GM23338 (cell line): ENCODE measurements at regions not wholly inside any gene's neighbourhood (a gene's known extent, or its start where the extent isn't known, plus 50 kb on each side); places are given as distances from the start of the nearest gene placed in this dataset.
"Not testable (repeated sequence)": the region's sequence is repeated elsewhere in the genome, so short reads cannot be mapped to it uniquely, and the experiment has no call there.

Source experiments
- ATAC-seq: fragments of 200-7000 bp; cut with Tn5 transposase; 3 replicates; pipeline ENCODE4 v1.9.1; 2020
- DNase-seq: peaks from one replicate; pipeline ENCODE4 v3.0.0-alpha.2; 2015; ENCODE audit warnings: low spot score
- H2AFZ ChIP-seq: fragments of 200-600 bp; sonication (generic); 2 replicates; pipeline ENCODE4 v1.8.0; 2016; ENCODE audit warnings: antibody characterized with exemption, mild to moderate bottlenecking, moderate library complexity
- H3F3A ChIP-seq: fragments of 200-600 bp; sonication (generic); replicated peaks from 2 replicates; pipeline ENCODE4 v1.8.0; 2017; ENCODE audit warnings: antibody characterized with exemption, mixed run types, low read depth
- H3K27ac ChIP-seq: fragments of 200-600 bp; sonication (generic); 2 replicates; pipeline ENCODE4 v1.6.1; 2016; ENCODE audit warnings: low read depth
- H3K27me3 ChIP-seq: fragments of 200-600 bp; sonication (generic); 2 replicates; pipeline ENCODE4 v1.8.0; 2016; ENCODE audit warnings: mild to moderate bottlenecking, mixed run types, moderate library complexity; ENCODE audit not compliant: insufficient read depth
- H3K36me3 ChIP-seq: fragments of 200-600 bp; sonication (generic); 2 replicates; pipeline ENCODE4 v1.8.0; 2016; ENCODE audit warnings: mild to moderate bottlenecking; ENCODE audit not compliant: insufficient read depth
- H3K4me1 ChIP-seq: fragments of 200-600 bp; sonication (generic); 2 replicates; pipeline ENCODE4 v1.8.0; 2016; ENCODE audit warnings: mild to moderate bottlenecking, moderate library complexity; ENCODE audit not compliant: insufficient read depth
- H3K4me2 ChIP-seq: fragments of 200-600 bp; sonication (generic); 2 replicates; pipeline ENCODE4 v1.7.1; 2017; ENCODE audit warnings: mixed run types
- H3K4me3 ChIP-seq: fragments of 200-600 bp; sonication (generic); 2 replicates; pipeline ENCODE4 v1.6.1; 2016; ENCODE audit warnings: mixed run types
- H3K79me2 ChIP-seq: fragments of 200-600 bp; sonication (generic); replicated peaks from 2 replicates; pipeline ENCODE4 v1.8.0; 2017; ENCODE audit warnings: mild to moderate bottlenecking; ENCODE audit not compliant: insufficient read depth
- H3K9me2 ChIP-seq: fragments of 200-600 bp; sonication (generic); 2 replicates; pipeline ENCODE4 v1.8.0; 2017; ENCODE audit not compliant: insufficient read depth
- H4K20me1 ChIP-seq: fragments of 200-600 bp; sonication (generic); replicated peaks from 2 replicates; pipeline ENCODE4 v1.8.0; 2017; ENCODE audit warnings: mild to moderate bottlenecking; ENCODE audit not compliant: insufficient read depth
- H3K27ac Mint-ChIP-seq: 2 replicates; pipeline ENCODE4 v1.8.0; 2020; ENCODE audit warnings: inconsistent platforms, mild to moderate bottlenecking, moderate library complexity, mixed read lengths
- H3K27me3 Mint-ChIP-seq: 3 replicates; pipeline ENCODE4 v1.8.0; 2022; ENCODE audit warnings: low read depth, mild to moderate bottlenecking, moderate library complexity, mixed read lengths, inconsistent platforms; ENCODE audit not compliant: insufficient read depth, poor library complexity
- H3K36me3 Mint-ChIP-seq: 3 replicates; pipeline ENCODE4 v1.8.0; 2021; ENCODE audit warnings: low read depth, mild to moderate bottlenecking, inconsistent platforms, moderate library complexity, mixed read lengths
- H3K4me1 Mint-ChIP-seq: 3 replicates; pipeline ENCODE4 v1.8.0; 2020; ENCODE audit warnings: mild to moderate bottlenecking, inconsistent platforms, mixed read lengths
- H3K4me3 Mint-ChIP-seq: 3 replicates; pipeline ENCODE4 v1.8.0; 2021; ENCODE audit warnings: moderate library complexity, mild to moderate bottlenecking, inconsistent platforms, mixed read lengths
- H3K9me3 Mint-ChIP-seq: 3 replicates; pipeline ENCODE4 v1.8.0; 2020; ENCODE audit warnings: moderate library complexity, mild to moderate bottlenecking, inconsistent platforms, mixed read lengths
- CTCF ChIP-seq, 2 experiments: fragments of 200-600 bp in 1 of 2; sonication (generic) in 1 of 2; conservative IDR thresholded peaks; 2 replicates each; pipeline versions ENCODE4 v1.5.1 to v1.6.1; 2016 to 2017; ENCODE audit warnings: antibody characterized with exemption in 2 of 2, low read depth in 2 of 2, mild to moderate bottlenecking in 2 of 2, moderate library complexity in 1 of 2
- ZNF462 ChIP-seq: fragments of 250-450 bp; sonication (Bioruptor Pico); IDR thresholded peaks from 2 replicates; pipeline ENCODE4 v1.5.0; 2020; ENCODE audit warnings: mild to moderate bottlenecking, moderate library complexity

DNA sequence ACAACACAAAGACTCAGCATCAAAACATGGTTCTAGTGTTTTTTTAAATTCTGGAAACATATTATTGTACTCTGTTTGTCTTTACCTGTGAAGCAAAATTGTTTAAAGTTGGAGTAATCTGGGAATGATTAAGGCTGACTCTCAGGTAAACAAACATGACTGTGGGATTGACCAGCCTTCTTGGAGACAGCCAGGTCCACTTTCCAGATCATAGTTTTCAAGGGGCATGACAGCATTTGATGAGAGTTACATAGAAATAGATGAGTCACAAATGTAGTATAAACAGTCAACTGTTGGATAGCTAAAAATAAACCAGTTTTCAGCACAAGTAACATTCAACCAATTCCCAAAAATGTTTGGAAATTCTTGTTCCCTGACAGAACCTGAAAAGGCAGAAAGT is 1680.9 kb downstream of the OLFM4 start (continued):
- TF ChIP-seq ZNF462 (CRISPR knock-in tag) = no peak

DNA sequence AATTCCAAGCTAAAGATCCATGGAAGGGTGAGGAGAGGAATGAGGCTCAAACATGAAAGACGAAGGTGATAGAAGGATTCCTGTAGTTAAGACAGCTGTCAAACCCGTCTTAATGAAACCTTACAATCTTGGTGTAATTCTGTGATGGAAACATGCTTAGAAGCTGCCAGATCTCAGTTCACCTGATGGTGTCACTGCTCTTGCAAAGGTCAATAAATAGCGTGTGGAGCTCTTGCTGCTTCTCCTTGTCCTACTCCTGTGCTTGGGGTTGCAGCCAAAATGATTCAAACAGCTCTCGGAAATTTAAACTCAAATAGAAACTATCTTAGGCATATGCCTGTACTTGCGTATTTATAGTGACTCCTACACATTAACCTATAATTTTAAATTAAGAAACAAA is 1705.0 kb downstream of the OLFM4 start:
- peak; percentile 98 for ATAC-seq
- H3K4me2 ChIP-seq = no peak overlapping the region
- H3K27ac Mint-ChIP-seq = no peak overlapping the region
- H3K27me3 Mint-ChIP-seq = no peaks in the 10 kb centered on the region
- H3K4me3 ChIP-seq = no peak overlapping the region
- H3K36me3 ChIP-seq = no peaks in the 10 kb centered on the region
- H2AFZ ChIP-seq = no peak overlapping the region
- no peak for TF ChIP-seq ZNF462 (CRISPR knock-in tag)
- peak; percentile 62 to 77 for TF ChIP-seq CTCF (conservative IDR thresholded peaks at IDR 0.05; ENCODE audit: low read depth in 2 of 2)
- no peaks in the 10 kb centered on the region for H3K9me2 ChIP-seq
- no peak overlapping the region for H3K27ac ChIP-seq
- no peak overlapping the region for H3K4me3 Mint-ChIP-seq
- H3K4me1 Mint-ChIP-seq = peaks cover 4% of the 10 kb centered on the region; the same call in 1 of the 3 replicates
- peaks cover 19% of the 10 kb centered on the region for H3K9me3 Mint-ChIP-seq
- no peaks in the 10 kb centered on the region for H4K20me1 ChIP-seq
- no peaks in the 10 kb centered on the region for H3K27me3 ChIP-seq
- no peaks in the 10 kb centered on the region for H3K4me1 ChIP-seq
- peaks cover 19% of the 10 kb centered on the region for H3K36me3 Mint-ChIP-seq
- no peaks in the 10 kb centered on the region for H3K79me2 ChIP-seq
- peak; percentile 78 for DNase-seq
- no peaks in the 10 kb centered on the region for H3F3A ChIP-seq

DNA sequence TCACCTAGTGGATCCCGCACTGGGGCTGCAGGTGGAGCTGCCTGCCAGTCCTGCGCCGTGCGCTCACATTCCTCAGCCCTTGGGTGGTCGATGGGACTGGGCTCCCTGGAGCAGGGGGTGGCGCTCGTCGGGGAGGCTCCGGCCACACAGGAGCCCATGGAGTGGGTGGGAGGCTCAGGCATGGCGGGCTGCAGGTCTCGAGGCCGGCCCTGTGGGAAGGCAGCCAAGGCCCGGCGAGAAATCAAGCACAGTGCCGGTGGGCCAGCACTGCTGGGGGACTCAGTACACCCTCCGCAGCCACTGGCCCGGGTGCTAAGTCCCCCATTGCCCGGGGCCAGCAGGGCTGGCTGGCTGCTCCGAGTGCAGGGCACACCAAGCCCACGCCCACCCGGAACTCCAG is 1708.6 kb downstream of the OLFM4 start:
- ATAC-seq, H3K27ac ChIP-seq, H3K4me1 ChIP-seq, DNase-seq, H3F3A ChIP-seq, H3K79me2 ChIP-seq, H3K4me3 ChIP-seq, H4K20me1 ChIP-seq, H2AFZ ChIP-seq, H3K27me3 Mint-ChIP-seq, H3K9me2 ChIP-seq, H3K27me3 ChIP-seq, H3K36me3 ChIP-seq, H3K27ac Mint-ChIP-seq, H3K4me3 Mint-ChIP-seq, H3K4me2 ChIP-seq, H3K4me1 Mint-ChIP-seq, H3K36me3 Mint-ChIP-seq: not testable (repeated sequence)
- peaks cover 11% of the 10 kb centered on the region for H3K9me3 Mint-ChIP-seq
